ENCODE measurements at regions not wholly inside any gene's neighbourhood (a gene's known extent, or its start where the extent isn't known, plus 50 kb on each side); places are given as distances from the start of the nearest gene placed in this dataset.

GRCh38 chrX:39399387-39399786 is 598.1 kb downstream of the MID1IP1 start:
- no peak for TF ChIP-seq CTCF (IDR thresholded peaks at IDR 0.05)
- TF ChIP-seq POLR2A (IDR thresholded peaks at IDR 0.05): no peak

Data from thyroid gland (tissue), 4 donors.